ENCODE measurements at regions not wholly inside any gene's neighbourhood (a gene's known extent, or its start where the extent isn't known, plus 50 kb on each side); places are given as distances from the start of the nearest gene placed in this dataset.
"Not testable (repeated sequence)": the region's sequence is repeated elsewhere in the genome, so short reads cannot be mapped to it uniquely, and the experiment has no call there.

GRCh38 chr4:150015910-150016309, 62.3 kb upstream of the DCLK2 start:
- TF ChIP-seq EZH2 (IDR thresholded peaks at IDR 0.05; ENCODE audit: low read depth); CTCF (conservative IDR thresholded peaks at IDR 0.05): not testable (repeated sequence)
